Caki2 (cell line): ENCODE measurements at regions not wholly inside any gene's neighbourhood (a gene's known extent, or its start where the extent isn't known, plus 50 kb on each side); places are given as distances from the start of the nearest gene placed in this dataset.
A peak's percentile ranks its signal among the peaks of the same experiment; 100 is the strongest.

ENCODE experiments used
- DNase-seq: peaks from one replicate; pipeline ENCODE4 v3.0.0-alpha.2; 2015; ENCODE audit warnings: low read depth
- in situ Hi-C: cut with HindIII; loops from 2 replicates; pipeline ENCODE4 v1.10.0; 2016; ENCODE audit warnings: low sequenced_read_pairs, low pct_unique_long_range_greater_than_20kb, mixed read lengths

- DNase-seq: no peak
- in situ Hi-C loops: no loop called here
Observed at GRCh38 chr9:85151162-85151561, 481.6 kb downstream of the NTRK2 start.

GRCh38 chr9:85147046-85147640, 477.6 kb downstream of the NTRK2 start:
- no peak for DNase-seq
- in situ Hi-C loops: no loop called here

GRCh38 chr9:85142968-85143367, 473.4 kb downstream of the NTRK2 start:
- DNase-seq: peak; percentile 34
- in situ Hi-C loops: no loop called here

- DNase-seq: peak; percentile 43
- in situ Hi-C loops: no loop called here
Observed at GRCh38 chr9:85142496-85142911, 473.0 kb downstream of the NTRK2 start.

- DNase-seq: no peak
Observed at GRCh38 chr9:85137696-85138095, 468.2 kb downstream of the NTRK2 start.

GRCh38 chr9:85136987-85137386, 467.5 kb downstream of the NTRK2 start:
- no peak for DNase-seq
- in situ Hi-C loops: no loop called here

More at GRCh38 chr9:85137696-85138095, 468.2 kb downstream of the NTRK2 start:
- in situ Hi-C loops: no loop called here

- DNase-seq: no peak
- in situ Hi-C loops: no loop called here
Observed at GRCh38 chr9:85136507-85136906, 467.0 kb downstream of the NTRK2 start.

- DNase-seq: no peak
- in situ Hi-C loops: no loop called here
Observed at GRCh38 chr9:85130764-85131163, 461.2 kb downstream of the NTRK2 start.

GRCh38 chr9:85130260-85130659, 460.7 kb downstream of the NTRK2 start:
- DNase-seq: no peak
- in situ Hi-C loops: no loop called here

- in situ Hi-C loops: no loop called here
- no peak for DNase-seq
Observed at GRCh38 chr9:85129514-85129913, 460.0 kb downstream of the NTRK2 start.

- DNase-seq: no peak
- in situ Hi-C loops: no loop called here
Observed at GRCh38 chr9:85118990-85119755, 449.6 kb downstream of the NTRK2 start.

GRCh38 chr9:85117831-85118230, 448.3 kb downstream of the NTRK2 start:
- DNase-seq: no peak
- in situ Hi-C loops: no loop called here

- in situ Hi-C loops: no loop called here
- DNase-seq: no peak
Observed at GRCh38 chr9:85115473-85115872, 445.9 kb downstream of the NTRK2 start.

- in situ Hi-C loops: no loop called here
- DNase-seq: no peak
Observed at GRCh38 chr9:85114799-85115198, 445.3 kb downstream of the NTRK2 start.

GRCh38 chr9:85112933-85113418, 443.4 kb downstream of the NTRK2 start:
- DNase-seq: no peak
- in situ Hi-C loops: no loop called here

GRCh38 chr9:85112391-85112790, 442.9 kb downstream of the NTRK2 start:
- in situ Hi-C loops: no loop called here
- DNase-seq: no peak

- in situ Hi-C loops: no loop called here
- DNase-seq: no peak
Observed at GRCh38 chr9:85108746-85109145, 439.2 kb downstream of the NTRK2 start.

GRCh38 chr9:85108229-85108628, 438.7 kb downstream of the NTRK2 start:
- in situ Hi-C loops: no loop called here
- no peak for DNase-seq

- no peak for DNase-seq
- in situ Hi-C loops: no loop called here
Observed at GRCh38 chr9:85089188-85089969, 419.9 kb downstream of the NTRK2 start.
